NCI-H345 (cell line): ENCODE measurements at regions not wholly inside any gene's neighbourhood (a gene's known extent, or its start where the extent isn't known, plus 50 kb on each side); places are given as distances from the start of the nearest gene placed in this dataset.

Source experiments
- DNase-seq: peaks from one replicate; lab custom pipeline; 2025; lab: John Stamatoyannopoulos, UW

DNA sequence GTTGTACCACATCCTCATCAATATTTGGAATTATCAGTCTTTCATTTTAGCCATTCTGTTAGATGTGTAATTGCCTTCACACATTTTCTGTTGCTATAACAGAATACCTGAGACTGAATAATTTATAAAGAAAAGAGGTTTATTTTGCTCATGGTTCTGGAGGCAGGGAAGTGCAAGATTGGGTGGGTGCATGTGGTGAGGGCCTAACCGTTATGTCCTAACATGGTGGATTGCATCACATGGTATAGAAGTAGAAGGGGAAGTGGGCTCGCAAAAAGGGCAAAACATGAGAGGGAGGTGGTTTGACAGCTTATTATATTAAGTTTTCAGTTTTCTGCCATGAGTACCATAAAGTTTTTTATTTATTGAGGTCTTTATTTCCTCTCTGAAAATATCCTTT is 452.0 kb downstream of the ARL4A start:
- DNase-seq, result no peak

DNA sequence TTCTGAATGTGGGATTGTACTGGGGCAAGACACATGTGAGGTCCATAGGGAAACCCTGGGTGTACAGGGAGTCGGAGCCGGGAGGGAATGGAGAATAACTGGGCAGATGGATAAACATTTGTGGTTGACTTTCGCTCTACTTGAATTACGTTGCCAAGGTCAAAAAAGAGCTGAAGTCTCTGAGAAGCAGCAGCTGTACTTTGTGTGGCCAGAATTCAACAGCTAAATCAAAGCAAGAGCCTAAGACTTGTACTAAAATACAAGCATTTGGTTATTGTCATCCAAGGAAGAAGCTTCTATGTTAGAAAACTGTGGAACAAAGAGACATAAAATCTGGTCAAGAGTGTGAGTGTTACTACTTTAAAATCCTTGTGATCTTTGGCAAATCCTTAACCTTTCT is 457.2 kb downstream of the ARL4A start:
- DNase-seq, result no peak

DNA sequence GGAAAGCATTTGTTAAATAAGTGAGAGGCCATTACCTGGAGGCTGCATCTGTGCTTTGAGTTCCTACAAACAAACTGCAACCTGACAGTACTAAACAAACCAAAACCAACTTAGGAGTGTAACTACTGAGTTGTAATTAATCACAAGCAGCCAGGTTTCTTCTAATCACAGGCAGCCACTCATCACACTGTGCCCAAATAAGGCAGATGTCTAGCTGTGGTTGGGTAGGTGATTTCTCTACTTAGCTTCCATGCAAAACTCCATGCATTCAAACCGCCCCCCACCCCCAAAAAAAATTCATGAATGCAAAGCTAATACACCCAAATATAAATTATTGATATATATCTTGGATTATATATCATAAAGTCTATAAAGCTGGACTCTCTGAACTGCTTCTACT is 461.1 kb downstream of the ARL4A start:
- DNase-seq, result no peak

DNA sequence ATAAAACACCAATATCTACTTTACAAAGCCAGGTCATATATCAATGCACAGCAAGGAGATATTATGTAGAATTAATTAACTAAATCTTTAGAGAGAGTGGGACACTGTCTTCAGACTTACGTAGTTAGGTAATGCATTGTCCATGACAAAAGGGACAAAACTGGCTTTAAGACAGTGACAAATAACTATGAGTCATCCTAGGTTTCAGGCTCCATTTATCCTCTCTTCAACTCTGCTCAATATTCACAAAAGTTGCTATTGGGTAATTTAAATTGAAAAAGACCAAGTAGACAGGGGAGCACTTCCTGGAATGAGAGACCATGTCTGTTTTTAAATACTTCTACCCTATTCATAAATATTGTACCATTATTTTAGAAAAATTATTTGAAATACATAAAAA is 464.5 kb downstream of the ARL4A start:
- DNase-seq, result no peak

DNA sequence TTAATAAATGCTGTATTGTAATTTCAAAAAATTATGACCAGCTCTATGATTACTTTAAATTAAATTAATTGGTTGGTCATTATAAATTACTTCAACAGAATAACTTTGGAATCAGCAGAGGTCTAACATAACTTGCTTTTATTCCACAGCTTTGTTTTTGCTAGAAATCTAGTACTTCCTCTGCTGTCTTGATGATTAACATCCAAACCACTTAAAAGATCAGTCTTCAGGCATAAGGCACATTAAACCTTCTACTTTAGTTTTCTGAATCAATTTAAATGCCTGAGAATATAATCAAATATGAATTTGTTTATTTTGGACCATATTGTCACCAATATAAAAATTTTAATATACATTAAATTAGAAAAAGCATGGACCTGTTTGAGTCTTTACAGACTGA is 465.3 kb downstream of the ARL4A start:
- no peak for DNase-seq

DNA sequence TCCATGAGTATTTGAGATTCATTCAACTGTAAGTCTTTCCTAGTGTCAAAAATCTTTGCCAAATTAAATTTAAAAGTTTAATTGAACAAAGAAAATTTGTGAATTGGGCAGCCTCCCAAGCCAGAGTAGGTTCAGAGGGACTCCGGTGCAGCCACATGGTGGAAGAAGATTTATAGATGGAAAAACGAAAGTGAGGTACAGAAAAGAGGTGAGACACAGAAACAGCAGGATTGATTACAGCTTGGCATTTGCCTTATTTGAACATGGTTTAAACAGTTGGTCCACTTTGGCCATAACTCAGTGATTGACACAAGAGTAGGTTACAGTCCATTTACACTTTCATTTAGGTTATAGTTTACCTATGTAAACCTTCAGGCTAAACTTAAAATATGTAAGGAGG is 465.8 kb downstream of the ARL4A start:
- DNase-seq, result no peak

DNA sequence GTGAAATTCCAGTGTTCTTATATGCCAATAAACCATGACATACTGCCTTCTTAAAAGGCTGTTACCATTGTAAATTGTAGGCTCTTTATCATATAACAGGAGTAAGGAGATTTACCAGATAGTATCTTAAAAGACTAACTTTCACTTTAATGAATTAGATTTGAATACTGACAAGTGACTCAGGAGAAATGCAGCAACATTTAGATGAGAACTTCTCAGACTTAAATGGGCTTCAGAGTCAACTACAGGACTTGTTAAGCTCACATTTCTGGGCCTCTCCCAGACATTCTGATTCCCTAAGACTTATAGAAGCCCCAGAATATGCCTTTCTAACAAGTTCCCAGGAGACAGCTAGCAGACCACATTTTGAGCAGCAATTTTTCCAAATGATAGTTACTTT is 466.3 kb downstream of the ARL4A start:
- no peak for DNase-seq

DNA sequence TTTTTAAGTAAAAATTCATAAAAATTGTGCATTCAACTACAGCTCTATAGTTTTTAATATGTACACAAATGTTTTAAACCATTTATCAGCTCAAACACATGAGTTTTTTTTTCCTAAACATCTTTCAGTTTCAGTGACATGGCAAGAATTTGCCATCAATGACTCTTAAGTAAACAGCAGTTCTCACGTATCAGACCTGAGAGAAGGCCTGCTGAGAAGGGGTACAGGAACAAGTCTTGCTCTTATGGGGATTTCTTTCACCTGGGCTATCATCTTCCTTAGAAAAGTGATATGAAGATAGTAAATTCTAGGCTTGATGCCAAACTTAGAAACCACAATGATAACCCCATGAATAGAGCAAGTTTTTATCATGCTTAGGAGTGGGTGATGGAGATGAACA is 467.8 kb downstream of the ARL4A start:
- peak; percentile 20 for DNase-seq

DNA sequence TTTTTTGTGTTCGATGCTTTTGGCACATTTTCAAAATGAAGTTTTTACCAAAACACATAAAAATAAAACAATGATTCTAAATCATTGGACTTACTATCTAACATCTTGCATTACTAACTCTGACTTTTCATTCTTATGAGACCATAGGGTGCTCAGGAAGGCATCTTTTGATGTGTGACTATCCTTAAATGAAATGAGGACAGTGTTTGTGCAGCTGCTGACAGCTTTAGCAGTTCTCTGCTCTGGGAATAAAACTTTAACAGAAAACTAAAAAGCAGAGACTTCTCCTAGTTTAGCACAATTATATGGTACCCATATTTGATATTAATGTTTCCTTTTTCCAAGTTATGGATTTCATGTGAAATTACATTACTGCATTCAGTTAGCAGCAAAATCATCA is 471.6 kb downstream of the ARL4A start:
- DNase-seq, result no peak

DNA sequence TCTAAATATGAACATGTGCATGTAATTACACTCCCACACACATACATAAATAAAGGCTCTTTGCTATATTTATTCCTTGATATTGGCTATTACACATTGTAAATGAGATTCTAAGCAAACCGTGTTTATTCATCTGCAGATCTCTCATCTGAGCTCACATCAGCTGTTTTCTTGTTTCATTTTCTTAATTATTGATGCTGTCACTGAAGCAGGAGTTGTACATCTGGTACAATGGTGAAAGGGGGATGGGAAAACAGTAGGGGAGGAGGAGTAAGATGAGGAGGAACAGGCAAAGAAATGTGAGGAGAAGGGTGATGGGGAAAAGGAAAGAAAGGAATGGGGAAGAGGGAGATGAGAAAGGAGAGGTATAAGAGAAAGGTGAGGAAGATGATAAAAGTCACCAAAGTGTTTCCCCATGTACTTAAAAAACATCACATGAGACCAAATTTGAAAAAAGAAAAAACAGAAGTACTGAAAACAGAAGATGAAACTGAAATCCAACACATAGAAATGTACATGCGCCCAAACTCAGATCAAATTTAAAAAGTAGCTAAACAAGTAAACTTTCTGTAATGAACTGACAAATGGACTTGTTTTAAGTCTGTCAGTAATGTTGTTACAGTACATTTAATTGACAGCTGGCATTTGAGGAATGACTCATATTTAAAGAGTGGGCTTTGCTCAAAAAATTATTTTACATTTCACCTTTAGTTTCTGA is 472.2 kb downstream of the ARL4A start:
- DNase-seq, result no peak

DNA sequence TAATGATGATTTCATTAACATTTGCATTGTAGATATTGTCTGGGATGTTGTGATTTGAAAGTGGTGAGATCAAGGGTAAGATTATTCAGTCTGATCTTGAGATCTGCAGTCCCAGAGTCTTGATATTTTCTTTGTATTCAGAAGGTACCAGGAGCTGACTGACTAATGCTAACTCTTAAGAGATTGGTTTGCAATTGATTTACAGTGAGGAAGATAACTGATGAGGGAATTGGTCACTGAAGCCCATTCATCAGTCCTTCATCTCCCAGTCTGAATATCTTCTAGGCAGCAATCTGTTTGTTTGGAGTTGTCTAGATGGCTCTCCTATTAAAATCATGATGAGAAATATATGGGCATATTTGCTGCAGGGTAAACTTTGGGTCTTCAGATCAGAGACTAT is 473.7 kb downstream of the ARL4A start:
- DNase-seq, result no peak

DNA sequence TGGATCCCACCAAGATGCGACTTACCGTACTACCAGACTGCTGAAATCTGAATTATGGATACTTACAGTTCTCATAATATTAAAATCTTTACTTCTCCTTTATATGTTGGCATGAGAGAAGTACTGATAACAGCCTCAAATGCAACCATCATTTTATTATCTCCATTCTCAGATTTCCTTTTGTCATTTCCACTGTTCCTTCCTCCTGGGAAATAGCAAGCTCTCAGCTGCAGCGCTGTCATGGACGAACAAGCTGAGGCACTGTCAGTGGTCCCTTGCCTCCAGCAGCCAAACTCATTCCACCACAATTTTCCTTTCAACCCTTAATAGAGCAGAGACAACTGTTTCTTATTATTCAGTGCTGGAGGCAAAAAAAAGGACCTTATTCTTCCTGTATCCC is 478.4 kb downstream of the ARL4A start:
- no peak for DNase-seq

DNA sequence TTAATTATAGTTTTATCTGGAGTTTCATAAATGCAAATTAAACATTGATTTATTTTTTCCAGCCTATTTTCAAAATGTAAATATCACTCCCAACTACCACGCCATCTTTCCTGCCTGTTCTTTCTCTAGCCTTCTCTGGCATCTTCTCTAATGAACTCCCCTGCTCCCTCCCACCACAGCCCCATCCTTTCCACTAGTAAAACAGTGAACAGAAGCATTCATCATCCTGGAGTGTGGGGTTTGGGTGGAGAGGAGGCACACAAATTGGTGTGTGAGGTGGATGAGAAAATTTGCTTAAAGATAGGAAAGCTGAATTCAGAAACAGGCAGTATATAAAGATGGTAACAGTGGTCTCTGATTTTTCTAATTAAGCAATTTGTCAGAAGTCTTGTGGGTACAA is 479.4 kb downstream of the ARL4A start:
- no peak for DNase-seq

DNA sequence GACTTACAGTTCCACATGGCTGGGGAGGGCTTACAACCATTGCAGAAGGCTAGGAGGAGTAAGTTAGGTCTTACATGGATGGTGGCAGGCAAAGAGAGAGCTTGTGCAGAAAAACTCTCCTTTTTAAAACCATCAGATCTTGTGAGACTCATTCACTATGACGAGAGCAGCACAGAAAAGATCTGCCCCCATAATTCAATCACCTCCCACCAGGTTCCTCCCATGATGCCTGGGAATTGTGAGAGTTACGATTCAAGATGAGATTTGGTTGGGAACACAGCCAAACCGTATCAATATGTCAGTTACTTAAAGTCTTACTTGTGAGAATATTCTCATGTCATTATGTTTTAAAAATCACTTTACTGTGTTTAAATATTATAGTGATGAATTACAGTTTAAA is 481.9 kb downstream of the ARL4A start:
- no peak for DNase-seq

DNA sequence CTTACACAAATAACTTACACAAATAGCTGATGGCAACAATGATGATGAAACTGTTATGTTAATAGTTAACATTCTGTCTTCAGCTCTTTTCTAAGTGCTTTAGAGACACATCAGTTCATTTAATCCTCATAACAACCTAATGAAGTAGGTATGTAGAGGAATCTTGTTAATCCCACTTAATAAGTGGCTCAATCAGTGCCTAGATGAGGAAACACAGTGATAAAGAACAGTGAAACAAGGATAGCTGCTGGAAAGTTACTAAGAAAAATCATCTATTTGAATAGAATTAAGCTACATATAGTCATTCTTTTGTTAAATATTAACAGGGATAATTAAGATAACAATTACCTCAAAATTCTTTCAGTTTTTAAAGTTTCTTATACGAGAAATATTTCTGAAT is 487.6 kb downstream of the ARL4A start:
- DNase-seq, result no peak

DNA sequence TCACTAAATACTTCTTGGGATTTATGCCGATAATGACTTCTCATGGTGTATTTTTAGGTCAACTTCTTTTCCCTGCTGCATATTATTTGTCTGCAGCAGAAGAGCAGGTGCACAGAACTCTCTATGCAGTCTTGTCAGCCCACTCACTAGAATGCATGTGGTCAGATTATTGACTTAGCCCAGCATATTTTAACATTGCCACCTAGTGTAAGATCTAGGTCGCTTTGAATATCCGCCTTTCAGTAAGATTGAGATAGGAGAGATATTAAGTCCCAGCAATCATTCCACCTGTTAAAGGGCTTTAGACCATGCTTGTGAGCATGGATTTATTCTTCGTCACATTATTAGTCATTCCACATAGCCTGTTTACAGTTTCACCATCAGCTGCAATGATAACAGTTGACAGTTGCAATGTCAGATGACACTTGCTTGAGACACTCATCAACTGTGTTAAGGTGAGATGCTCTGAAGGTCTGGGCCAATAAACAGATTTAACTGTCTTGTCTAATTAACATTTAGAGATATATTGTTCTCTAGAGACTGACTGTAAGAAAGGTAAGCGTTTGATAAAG is 491.7 kb downstream of the ARL4A start:
- no peak for DNase-seq

DNA sequence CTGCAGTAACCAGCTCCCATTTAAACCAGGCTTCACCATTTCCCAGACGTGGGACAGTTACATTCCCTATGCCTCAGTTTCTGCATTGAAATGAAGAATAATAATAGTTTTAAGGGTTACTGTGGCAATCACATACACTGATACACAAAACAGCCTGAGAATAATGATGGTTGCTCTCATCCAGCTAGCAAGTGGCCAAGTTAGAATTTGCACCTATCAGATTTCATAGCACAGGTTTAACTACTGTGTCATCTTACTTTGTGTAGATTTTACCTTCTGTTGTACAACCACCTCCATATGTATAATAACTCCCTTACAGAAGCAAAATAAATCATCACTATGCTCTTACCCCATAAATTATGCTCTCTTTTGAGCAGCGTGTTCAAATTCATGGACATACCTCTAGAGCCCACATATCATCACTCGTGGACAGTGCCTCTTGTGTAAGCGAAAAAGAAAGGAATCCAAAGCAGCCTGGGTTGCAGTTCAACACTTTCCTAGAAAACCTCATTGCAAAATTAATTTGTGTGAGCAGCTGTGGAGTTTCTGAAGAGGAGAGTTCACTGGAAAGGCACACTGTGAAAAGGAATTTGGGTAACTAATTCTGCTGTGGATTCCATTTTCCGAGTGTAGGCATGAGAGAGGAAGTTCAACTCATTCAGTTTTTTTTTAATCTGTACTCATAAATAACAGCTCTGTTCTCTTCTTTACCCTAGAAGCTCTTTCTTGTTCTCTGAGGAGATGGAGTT is 492.5 kb downstream of the ARL4A start:
- DNase-seq, result no peak

DNA sequence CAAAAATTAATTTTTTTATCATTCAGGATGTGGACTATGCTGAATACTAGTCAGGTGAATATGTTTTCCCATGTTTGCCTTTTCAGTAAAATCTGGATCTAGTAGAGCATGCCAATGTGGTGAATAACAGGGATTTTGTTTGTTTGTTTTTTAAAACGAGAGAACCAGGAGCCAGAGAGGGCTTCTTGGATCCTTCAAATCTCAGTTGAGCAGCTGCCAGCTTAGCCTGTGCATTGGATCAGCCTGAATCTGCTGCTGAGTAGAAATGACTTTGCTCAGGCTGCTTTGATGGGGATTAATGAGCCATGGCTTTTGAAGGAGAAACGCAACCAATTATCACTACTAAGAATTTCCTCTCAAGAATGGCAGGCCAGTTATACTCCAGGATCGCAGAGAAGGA is 493.8 kb downstream of the ARL4A start:
- peak; percentile 48 for DNase-seq

DNA sequence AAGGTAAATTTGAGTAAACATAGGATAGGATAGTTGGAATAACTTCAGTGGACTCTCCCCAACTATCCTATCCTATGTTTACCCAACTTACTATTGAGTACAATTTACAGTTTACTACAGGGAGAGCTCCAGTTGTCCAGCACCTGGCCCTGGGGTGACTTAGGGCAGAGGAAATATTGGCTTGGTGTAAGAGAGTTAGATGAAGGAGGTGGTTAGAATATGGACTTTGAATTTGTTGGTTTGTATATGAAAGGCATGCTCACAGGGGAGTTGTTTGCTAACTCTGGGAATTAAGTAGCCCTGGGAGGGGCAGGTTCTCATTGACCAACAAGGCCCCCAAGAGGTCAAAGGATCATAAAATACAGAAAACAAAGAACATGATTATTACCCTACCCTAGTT is 497.7 kb downstream of the ARL4A start:
- no peak for DNase-seq

DNA sequence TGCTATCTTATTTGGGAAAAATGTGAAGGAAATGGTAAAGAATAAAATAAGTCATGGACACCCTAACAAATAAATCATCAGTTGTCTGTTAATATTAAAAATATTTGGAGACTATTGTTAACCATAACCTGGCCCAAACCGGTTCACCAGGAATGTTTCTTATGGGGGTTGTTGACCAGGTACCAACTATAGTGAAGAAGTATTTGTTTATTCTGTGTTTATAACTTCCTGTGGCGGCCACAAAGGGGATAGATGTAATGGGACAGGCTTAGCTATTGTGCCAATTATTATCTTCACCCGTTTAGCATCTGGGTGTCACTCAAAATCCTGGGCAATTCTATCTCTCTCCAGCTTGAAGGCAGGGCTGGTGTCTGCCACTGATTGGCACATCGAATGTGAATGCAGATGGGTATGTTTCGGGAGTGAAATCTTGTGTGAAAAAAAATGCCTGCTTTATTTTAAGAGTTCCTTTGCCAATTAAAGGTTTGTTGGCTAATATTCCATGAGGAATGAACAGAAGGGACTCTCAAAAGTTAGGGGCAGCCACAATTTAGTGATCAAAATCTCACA is 500.9 kb downstream of the ARL4A start:
- DNase-seq, result no peak

DNA sequence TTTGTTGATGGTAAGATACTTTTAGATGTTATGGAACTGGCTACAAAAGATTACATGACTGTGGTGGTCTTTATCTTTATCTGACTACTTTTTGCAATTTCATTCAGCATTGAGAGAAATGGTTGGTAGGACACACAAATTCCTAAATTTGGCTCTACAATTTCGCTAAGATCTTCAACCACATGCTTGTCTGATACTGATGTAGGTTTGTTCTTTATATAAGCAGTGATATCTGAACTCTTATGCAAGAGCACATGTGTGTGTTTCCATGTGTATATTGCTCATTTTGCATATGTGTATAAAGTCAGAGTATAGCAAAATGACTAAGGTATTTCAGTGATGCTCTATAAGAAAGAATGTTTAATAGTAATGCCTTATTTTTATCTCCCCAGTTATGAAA is 501.5 kb downstream of the ARL4A start:
- no peak for DNase-seq

DNA sequence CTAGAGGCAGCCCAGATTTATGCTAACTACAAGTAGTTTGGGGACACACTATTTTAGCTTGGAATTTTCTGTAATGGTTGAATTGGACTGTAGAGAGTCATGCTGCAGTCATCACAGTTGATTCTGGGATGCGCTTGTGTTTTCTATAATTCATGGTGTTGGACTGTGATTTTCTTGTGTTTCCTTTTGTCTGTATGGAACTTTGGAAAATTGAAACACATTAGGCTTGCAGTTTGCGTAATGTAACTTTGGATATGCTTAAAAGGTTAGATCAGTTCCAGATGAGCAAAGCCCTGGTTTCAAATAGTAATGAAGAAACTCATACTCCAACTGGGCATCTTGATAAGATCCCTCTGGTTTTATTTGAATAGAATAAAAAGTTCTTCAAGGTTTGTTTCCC is 502.2 kb downstream of the ARL4A start:
- DNase-seq, result no peak

DNA sequence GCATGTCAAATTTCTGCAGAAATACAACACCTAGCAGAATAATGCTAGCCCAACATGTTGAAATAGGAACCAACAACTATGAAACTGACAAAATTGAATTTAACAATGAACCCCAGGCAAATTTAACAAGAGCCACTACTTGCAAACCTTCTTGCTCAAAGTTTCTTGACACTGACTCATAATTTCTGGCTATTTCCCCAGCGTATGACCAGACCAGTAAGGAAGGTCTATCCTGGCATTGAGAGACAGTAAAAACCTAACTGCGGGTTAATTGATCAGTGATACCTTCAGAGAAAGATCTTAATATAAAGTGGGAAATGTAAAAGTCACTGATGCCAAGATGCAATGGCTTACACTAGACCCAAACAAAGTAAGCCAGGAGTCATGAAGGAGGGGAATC is 510.1 kb downstream of the ARL4A start:
- DNase-seq, result no peak
